GM12891 (cell line): ENCODE measurements at regions not wholly inside any gene's neighbourhood (a gene's known extent, or its start where the extent isn't known, plus 50 kb on each side); places are given as distances from the start of the nearest gene placed in this dataset.

Experiments
- DNase-seq: peaks from one replicate; pipeline ENCODE4 v3.0.0; 2011; ENCODE audit warnings: low spot score; ENCODE audit not compliant: insufficient read length
- FAIRE-seq: peaks from 2 replicates; lab custom pipeline; 2011; peaks lifted over from hg19 to GRCh38; lab: Jason Lieb, UNC
- PAX5 ChIP-seq: IDR thresholded peaks from 2 replicates; pipeline ENCODE4 v1.6.1; 2011; ENCODE audit warnings: low read length, moderate library complexity, mild to moderate bottlenecking; ENCODE audit not compliant: insufficient read depth, severe bottlenecking
- POLR2A ChIP-seq: IDR thresholded peaks from 2 replicates; pipeline ENCODE4 v1.6.1; 2011; ENCODE audit warnings: low read depth, low read length, control low read depth
- POLR2AphosphoS5 ChIP-seq: IDR thresholded peaks from 2 replicates; pipeline ENCODE4 v1.6.1; 2011; ENCODE audit warnings: low read depth, low read length, control low read depth
- POU2F2 ChIP-seq: IDR thresholded peaks from 2 replicates; pipeline ENCODE4 v1.6.1; 2011; ENCODE audit warnings: low read depth, mild to moderate bottlenecking, control low read depth, low read length, moderate library complexity
- SPI1 ChIP-seq: IDR thresholded peaks from 2 replicates; pipeline ENCODE4 v1.6.1; 2011; ENCODE audit warnings: low read depth, low read length, control low read depth
- TAF1 ChIP-seq: IDR thresholded peaks from 2 replicates; pipeline ENCODE4 v1.6.1; 2011; ENCODE audit warnings: low read depth, low read length, control low read depth

DNA sequence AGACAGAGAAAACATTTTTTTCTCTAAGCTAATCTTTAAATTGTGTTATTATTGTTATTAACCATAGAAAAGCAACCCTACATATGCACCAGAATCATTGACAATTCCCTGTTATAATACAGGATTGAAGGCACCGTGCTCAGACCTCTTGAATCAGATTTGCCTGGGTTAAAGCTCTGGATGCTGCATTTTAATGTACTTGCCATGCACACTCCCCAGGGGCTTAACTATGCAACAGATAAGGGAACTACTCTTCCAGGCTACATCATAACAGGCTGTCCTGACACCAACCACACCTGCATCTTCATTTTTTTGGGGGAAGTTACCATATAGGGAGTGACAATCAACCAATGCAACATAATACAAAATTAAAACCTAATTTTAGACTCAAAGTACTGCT, 1187.6 kb upstream of the CDH8 start:
- no peak for TF ChIP-seq POLR2A
- TF ChIP-seq POU2F2, result no peak
- TF ChIP-seq SPI1, result no peak
- TF ChIP-seq TAF1, result no peak
- no peak for TF ChIP-seq PAX5
- no peak for TF ChIP-seq POLR2AphosphoS5
- FAIRE-seq, result no peak
- DNase-seq, result no peak

GRCh38 chr16:63216696-63217423, 1180.6 kb upstream of the CDH8 start:
- FAIRE-seq, result no peak
- TF ChIP-seq POU2F2 (no peak), POLR2A (no peak), TAF1 (no peak), PAX5 (no peak), SPI1 (no peak), POLR2AphosphoS5 (no peak)

GRCh38 chr16:63201851-63202250, 1165.6 kb upstream of the CDH8 start:
- DNase-seq (no peak), FAIRE-seq (no peak)
- TF ChIP-seq POLR2A (no peak), POLR2AphosphoS5 (no peak), POU2F2 (no peak), SPI1 (no peak)

More at GRCh38 chr16:63216696-63217423, 1180.6 kb upstream of the CDH8 start:
- DNase-seq, result no peak

- DNase-seq, result no peak
- FAIRE-seq, result no peak
- TF ChIP-seq POLR2A, result no peak
- no peak for TF ChIP-seq POU2F2
- no peak for TF ChIP-seq TAF1
- no peak for TF ChIP-seq POLR2AphosphoS5
- TF ChIP-seq SPI1, result no peak
- no peak for TF ChIP-seq PAX5
These were observed 1164.7 kb upstream of the CDH8 start for GRCh38 chr16:63200940-63201339.

DNA sequence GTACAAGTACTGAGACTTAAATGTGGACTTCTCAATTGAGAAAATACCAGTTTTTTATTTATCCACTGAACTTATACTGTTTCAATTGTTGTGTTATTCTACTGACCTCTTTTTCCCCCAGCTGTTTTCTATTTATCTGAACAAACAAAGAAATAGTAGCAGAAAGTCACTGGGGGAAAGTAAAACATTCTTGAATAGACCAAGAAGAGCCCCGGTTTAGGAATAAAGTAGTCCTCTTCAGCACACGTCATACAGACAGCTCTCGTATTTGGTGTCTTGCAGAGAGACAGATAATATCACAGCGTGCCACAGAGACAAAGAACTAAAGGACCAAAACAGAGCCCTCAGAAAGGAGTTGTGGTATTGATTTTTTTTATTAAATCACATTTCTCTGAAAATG, 1159.1 kb upstream of the CDH8 start:
- DNase-seq, result no peak
- TF ChIP-seq POLR2AphosphoS5, result no peak
- no peak for TF ChIP-seq PAX5
- no peak for TF ChIP-seq POU2F2
- TF ChIP-seq POLR2A, result no peak
- TF ChIP-seq SPI1, result no peak
- no peak for TF ChIP-seq TAF1
- no peak for FAIRE-seq

GRCh38 chr16:63192980-63193379, 1156.7 kb upstream of the CDH8 start:
- DNase-seq (no peak), FAIRE-seq (no peak)
- TF ChIP-seq PAX5 (no peak), POLR2A (no peak), POLR2AphosphoS5 (no peak)

DNA sequence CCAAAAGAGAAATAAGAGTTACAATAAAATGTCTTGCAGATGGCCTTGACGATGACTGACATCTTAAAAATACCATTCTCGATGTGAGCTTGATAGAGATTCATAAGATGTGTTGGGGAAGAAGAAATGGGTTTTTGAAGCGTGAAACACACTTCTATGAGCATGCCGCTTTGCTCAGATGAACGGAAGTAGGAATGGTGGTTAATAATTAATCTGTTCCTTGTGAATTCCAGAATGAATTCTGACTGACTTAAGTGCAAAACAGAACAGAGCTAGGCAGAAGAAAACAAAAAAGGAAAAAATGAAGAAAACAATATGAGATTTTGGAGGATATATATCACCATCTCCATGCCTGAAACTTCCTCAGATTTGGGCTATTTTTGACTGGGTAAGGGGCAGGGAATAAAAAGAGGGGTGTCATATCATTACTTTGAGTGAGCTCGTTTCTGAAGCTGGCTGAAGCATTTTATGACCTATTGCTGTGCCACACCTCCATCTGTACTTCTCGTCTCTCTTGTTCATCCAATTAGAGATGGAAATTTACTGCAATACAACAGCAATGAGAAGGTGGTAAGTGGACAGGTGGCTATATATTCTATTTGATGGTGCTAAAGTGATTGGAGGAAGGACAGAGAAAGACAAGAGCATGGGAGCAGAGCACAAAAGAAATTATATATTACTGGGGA, 1152.0 kb upstream of the CDH8 start:
- no peak for TF ChIP-seq POLR2AphosphoS5
- TF ChIP-seq SPI1, result no peak
- TF ChIP-seq POLR2A, result no peak
- TF ChIP-seq PAX5, result no peak
- TF ChIP-seq POU2F2, result no peak
- TF ChIP-seq TAF1, result no peak
- DNase-seq (no peak), FAIRE-seq (no peak)

DNA sequence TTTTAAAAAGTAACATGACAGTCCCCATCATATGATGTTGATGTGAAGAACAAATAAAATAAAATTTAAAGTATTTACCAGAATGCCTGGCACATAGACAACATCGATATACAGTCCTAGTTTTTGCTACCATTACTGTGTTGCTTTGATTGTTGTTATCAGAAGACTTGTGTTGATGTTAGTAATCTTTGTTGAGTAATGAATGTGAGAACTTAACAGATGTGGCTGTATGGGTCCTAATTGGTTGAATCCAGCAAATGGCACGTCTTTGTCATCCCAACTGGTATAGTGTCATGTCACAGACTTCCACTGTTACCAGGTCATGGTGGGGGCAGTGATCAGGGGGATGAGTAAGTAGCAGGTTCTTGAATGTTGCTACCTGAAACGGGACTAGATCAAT, 1151.4 kb upstream of the CDH8 start:
- no peak for TF ChIP-seq TAF1
- no peak for TF ChIP-seq POLR2AphosphoS5
- TF ChIP-seq POLR2A, result no peak
- TF ChIP-seq SPI1, result no peak
- no peak for TF ChIP-seq POU2F2
- no peak for TF ChIP-seq PAX5
- no peak for FAIRE-seq

DNA sequence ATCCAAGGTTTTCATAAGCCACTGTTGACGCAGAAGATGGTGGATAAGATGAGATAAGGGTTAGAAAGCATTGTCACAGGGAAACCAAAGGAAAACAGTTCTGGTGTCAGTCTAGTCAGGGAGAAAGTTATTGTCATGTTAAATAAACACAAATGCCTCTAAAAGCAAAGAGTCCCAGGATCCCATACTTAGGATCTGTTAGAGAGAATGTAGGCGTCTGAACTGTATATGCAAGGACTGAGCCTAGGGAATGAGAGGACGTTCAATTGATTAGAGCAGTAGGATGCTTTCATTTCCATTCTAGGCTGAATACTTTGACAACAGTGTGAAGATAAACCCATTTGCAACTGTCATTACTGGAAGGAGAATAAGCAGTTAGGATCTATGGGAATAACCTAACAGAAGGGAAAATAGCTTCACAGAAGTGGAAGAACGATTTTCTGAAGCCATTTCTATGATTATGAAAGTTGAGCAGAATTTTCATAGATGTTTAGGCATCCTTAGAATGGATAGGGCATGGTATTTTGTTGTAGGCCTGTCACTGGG, 1149.1 kb upstream of the CDH8 start:
- FAIRE-seq, result no peak
- DNase-seq, result no peak
- TF ChIP-seq POU2F2 (no peak), SPI1 (no peak), POLR2AphosphoS5 (no peak), PAX5 (no peak), POLR2A (no peak)

More for the DNA sequence above, 1151.4 kb upstream of the CDH8 start:
- DNase-seq, result no peak

DNA sequence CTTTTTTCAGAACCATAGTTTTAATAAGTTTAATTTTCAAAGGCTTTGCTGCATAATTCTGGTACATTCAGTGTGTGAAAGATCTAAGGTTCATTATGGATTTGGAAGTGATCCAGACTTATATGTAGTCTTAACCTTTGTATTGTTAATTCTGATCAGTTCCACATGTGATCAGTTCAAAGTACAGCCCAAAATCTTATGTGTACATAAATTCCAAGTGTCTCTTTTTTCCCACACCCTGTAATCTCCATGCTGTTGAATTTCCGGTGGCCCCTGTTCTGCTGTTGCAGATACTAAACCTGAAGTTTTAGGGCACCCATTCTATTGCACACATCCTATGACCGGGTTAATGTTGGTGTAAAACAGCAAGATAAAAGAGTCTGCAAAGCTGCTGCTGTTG, 1147.5 kb upstream of the CDH8 start:
- no peak for FAIRE-seq
- TF ChIP-seq TAF1 (no peak), POLR2AphosphoS5 (no peak), POU2F2 (no peak), POLR2A (no peak), PAX5 (no peak), SPI1 (no peak)
- DNase-seq, result no peak
